Tibial nerve (tissue), 3 donors: ENCODE measurements at regions not wholly inside any gene's neighbourhood (a gene's known extent, or its start where the extent isn't known, plus 50 kb on each side); places are given as distances from the start of the nearest gene placed in this dataset.
"Not testable (repeated sequence)": the region's sequence is repeated elsewhere in the genome, so short reads cannot be mapped to it uniquely, and the experiment has no call there.

Experiments
- CTCF ChIP-seq, 5 experiments: fragments of 200-600 bp in 3 of 5; fragments of 450-650 bp in 2 of 5; sonication (generic) in 3 of 5; IDR thresholded peaks; one replicate each; pipeline ENCODE4 v1.5.1; 2016 to 2019; ENCODE audit warnings: antibody characterized with exemption in 5 of 5, mild to moderate bottlenecking in 3 of 5, moderate library complexity in 2 of 5
- POLR2A ChIP-seq, 2 donors: fragments of 450-650 bp; IDR thresholded peaks; one replicate each; pipeline ENCODE4 v1.6.1; 2017; ENCODE audit warnings: antibody characterized with exemption in 2 of 2, mild to moderate bottlenecking in 2 of 2, moderate library complexity in 2 of 2

- TF ChIP-seq CTCF, POLR2A (IDR thresholded peaks at IDR 0.05): not testable (repeated sequence)
These were observed 70.2 kb upstream of the GOLGA6L6 start for GRCh38 chr15:20611667-20612290.
